Activated gamma-delta T cell treated with anti-CD3 and anti-CD28 coated beads, Interleukin-2, amount 50 U/mL, for 16 hours (primary cell): ENCODE measurements at regions not wholly inside any gene's neighbourhood (a gene's known extent, or its start where the extent isn't known, plus 50 kb on each side); places are given as distances from the start of the nearest gene placed in this dataset.

Source experiments
- DNase-seq: peaks from one replicate; pipeline ENCODE4 v3.0.0-alpha.2; 2020; ENCODE audit warnings: low read depth

DNA sequence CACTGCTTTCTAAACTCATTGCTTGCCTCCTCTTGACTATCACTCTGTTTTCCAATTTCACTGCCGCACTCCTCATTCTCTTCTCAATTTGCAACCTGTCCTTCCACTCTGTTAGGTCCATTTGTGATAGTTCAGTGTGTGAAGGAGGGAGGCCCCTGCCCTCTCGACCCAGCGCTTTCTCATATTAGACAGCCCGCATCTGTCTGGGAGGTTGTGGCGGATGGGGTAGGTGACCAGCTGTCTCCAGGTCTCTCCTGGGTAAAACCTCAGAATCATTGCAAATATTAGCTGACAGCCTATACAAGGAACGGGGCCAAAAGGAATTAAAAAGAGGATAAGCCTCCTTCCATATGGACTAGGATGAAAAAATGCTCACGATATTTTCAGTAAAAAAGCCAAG is 358.3 kb downstream of the SHQ1 start:
- no peak for DNase-seq

GRCh38 chr3:72488738-72489035 is 359.6 kb downstream of the SHQ1 start:
- no peak for DNase-seq

DNA sequence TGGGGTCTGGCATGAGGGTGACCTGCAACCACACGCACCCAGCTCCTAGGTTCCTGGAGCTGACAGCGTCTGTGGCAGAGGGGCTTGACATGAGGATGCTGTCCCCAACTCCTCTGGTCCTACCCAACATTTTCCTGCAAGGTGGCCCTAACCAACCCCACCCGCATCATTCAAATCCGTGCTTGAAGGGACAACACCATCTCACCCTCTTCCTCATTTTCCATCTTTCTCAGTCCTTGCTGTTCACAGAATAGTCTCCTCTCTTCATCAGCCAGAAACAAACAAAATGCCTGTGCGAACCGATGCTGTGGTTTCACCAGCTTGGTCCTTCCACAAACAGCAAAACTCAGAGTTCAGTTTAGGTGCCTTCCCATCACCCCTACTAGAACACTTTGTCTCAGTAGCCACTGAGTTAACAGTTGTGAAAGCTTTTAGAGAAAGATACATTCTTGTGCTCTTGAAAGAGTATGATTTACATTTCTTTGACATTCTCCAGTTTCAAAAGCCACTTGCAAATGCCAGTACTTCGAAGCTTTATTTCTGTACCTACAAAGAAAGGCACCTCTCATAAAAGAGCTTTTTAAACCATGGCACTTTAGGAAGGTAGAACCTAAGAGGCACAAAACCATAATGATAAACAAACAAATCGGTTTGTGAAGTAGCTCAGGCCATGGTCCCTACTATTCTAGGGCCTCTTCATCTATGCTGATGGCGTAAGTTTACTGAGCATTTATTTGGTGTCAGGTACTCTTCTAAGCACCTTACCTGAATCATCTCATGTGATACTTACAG is 360.1 kb downstream of the SHQ1 start:
- no peak for DNase-seq

DNA sequence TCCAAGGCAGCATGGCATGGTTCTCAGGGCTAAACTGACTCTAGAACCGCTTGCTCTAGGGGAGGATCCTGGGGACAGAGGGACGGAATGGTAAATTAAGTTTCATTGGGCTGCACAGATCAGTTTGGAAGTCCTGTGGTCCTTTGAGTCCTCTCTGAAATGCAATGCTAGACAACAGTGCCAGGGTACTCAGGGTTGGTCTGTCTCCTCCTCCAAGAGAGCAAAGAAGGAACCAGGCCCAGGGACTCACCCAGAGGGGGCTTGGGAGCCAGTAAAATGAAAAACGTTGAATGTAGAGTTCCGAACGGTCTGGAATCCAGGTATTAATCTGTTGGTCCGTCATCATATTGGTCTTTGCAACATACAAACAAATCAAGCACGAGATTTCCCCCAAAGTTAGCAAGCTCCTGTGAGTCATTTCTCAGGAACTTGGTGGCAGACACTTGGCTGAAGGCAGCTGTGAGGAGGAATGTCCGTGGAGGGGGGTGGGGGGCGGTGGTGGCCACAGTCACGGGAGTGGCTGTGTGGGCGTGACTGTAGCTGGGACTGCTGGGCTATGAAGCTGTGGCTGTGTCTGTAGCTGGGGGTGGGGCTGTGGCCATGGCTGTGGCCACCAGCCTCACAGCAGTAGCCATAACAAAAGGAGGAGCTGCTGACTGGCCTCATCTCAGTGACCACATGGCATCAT is 361.0 kb downstream of the SHQ1 start:
- peak; percentile 17 for DNase-seq

GRCh38 chr3:72485641-72486040 is 362.6 kb downstream of the SHQ1 start:
- DNase-seq, result no peak

GRCh38 chr3:72483554-72484104 is 364.6 kb downstream of the SHQ1 start:
- DNase-seq, result no peak

GRCh38 chr3:72482589-72483321 is 365.5 kb downstream of the SHQ1 start:
- peak; percentile 51 for DNase-seq

DNA sequence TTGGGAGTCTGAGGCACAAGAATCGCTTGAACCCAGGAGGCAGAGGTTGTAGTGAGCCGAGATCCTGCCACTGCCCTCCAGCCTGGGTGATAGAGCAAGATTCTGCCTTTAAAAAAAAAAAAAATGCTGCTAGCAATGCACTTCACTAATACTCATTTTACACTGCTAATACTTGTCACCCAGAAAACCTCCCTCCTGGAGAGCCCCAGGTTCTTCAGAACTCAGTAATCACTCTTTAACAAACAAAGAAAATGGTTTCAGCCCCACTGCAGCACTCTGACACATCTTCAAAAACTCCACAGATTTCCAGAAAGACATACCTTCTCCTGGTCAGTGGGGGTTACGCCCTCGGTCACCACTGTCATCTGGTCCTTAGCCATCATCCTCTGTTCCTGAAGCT is 366.7 kb downstream of the SHQ1 start:
- no peak for DNase-seq

GRCh38 chr3:72480366-72480765 is 367.9 kb downstream of the SHQ1 start:
- DNase-seq, result no peak

DNA sequence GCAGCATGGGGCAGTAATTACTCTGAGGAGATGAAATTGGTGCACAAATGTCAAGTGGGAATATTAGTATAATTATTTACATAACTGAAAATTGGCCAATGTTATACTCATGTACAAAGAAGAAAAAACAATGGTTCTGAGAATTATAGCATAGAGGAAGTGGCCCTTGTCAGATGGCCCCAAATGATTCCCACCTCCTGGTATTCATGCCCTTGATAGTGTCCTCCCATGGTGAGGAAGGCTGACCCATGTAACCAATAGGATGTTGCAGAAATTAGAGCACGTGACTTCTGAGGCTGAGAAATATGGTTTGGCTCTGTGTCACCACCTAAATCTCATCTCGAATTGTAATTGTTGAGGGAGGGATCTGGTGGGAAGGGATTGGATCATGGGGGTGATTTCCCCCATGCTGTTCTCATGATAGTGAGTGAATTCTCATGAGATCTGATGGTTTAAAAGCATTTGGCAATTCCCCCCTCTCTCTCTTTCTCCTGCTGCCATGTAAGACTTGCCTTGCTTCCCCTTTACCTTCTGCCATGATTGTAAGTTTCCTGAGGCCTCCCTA is 368.5 kb downstream of the SHQ1 start:
- no peak for DNase-seq

- DNase-seq, result no peak
These were observed 372.1 kb downstream of the SHQ1 start for GRCh38 chr3:72476139-72476483.

GRCh38 chr3:72475258-72476138 is 372.7 kb downstream of the SHQ1 start:
- no peak for DNase-seq

- no peak for DNase-seq
These were observed 373.5 kb downstream of the SHQ1 start for GRCh38 chr3:72474775-72475174.

- no peak for DNase-seq
These were observed 375.1 kb downstream of the SHQ1 start for GRCh38 chr3:72473156-72473555.

DNA sequence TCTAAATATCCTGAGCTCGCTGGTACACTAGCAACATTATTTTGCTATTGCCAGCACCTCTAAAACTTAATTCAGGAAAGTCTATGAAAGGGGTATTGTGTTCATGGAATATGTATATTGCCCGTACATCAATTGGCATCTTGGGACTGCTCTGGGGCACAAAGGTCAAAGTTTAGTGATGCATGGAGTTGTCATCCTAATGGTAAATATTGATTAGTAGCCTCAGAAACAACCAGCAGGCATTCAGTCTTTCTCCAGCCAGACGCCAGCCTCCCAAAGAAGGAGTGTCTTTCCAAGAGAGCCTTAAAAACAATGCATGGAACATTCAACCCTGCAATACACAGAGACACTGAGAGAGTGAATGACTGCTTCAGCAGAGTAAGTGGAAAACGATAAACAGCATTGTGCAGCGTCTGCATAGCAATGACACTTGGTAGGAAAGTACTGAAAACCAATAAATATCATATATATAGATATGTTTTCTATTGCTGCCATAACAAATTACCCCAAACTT is 377.3 kb downstream of the SHQ1 start:
- no peak for DNase-seq

DNA sequence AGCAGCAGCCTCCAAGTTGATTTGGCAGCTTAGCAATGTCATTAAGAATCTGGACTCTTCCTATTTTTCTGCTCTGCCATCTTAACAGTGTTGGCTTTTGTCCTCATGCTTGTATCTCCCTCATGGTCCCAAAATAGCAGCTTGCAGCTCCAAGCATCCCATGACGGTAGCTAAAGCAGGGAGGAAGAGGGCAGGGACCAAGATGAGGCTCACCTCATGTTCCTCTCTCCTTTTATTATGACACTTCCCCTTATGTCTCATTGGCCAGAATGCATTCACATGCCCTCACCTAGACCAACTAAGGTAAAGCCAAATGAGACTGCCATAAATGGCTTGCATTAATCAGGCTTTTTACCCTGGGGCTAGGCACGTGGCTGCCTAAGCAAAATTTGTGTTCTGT is 382.4 kb downstream of the SHQ1 start:
- DNase-seq, result no peak

DNA sequence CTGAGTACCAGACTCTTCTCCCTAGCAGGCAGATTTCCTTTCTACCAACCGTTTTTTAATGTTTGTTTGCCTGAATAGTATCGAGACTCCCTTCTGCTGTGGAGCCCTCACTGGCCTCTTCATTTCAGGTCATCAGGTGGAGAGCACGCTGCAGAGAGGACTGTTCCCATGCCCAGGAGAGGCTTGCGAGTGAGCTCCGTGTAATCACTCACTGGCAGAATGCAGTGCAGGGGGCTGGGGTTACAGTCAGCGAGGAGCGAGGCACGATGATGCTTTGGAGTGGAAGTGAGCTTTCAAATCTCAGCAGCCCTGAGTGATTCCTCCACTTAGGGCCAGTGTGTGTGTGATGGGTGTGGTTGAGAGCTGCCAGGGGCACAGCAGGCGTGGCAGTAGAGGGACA is 385.2 kb downstream of the SHQ1 start:
- no peak for DNase-seq

DNA sequence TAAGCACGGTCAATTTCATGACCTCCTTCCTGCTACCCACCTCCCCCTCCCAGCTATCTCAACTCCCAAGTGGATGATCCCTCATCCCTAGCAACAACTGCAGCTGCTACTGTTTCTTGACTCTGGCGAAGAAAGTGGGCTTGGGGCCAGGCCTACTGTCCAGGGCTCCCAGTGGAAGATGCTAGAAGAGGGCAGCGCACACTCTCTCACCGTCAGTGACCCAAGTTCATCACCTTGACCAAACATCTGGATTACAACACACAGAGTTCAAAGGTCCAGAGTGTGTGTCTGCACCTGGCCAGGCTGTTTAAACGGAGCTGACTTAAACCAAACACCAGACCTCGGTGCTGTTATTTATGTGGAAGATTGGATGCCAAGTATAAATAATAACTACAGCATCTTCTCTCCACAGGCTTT is 385.6 kb downstream of the SHQ1 start:
- DNase-seq, result no peak

GRCh38 chr3:72461787-72462186 is 386.5 kb downstream of the SHQ1 start:
- DNase-seq, result no peak

DNA sequence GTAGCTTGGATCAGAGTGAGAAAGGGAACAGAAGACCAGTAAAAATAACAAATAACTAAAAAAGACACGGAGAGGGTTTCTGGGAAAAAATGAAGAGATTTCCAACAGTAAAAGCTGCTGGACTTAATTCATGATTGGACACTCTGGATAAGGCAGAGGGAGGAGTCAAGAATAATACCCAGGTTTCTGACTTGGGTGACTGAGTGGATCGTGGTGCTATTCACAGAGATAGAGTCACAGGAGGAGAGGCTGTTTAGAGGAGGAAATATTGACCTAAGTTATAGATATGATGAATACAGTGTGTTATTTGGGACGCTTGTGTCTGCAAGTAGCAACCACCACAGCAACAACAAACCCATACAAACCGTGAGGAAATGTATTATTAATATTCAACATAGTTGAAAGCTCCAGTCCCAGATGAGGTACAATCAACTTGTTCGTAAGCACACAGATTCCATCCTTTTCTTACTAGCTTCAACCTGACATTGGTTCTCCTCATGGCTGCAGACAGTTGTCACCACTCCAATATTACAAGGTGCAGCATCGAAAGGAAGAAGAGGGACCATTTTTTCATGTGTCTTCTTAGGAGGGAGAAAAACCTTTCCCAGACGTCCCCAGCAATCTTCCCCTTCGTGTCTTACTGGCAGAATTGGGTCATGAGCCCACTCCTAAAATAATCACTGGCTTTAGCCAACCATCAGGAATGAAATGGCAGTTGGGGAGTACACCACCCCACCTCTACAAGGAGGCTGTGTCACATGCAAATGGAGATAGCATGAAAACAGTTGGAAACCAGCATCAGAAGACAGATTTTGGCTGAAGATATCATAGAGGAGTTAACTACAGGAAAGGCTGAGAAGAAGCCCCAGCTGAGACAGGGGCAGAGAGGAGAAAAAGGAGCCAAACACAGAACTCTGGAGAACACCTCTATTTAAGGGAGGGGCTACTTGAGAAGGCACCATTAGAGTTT is 387.8 kb downstream of the SHQ1 start:
- no peak for DNase-seq
